ENCODE measurements at regions not wholly inside any gene's neighbourhood (a gene's known extent, or its start where the extent isn't known, plus 50 kb on each side); places are given as distances from the start of the nearest gene placed in this dataset.

- TF ChIP-seq NFRKB (IDR thresholded peaks at IDR 0.05), result no peak
- no peak for TF ChIP-seq ZNF384 (IDR thresholded peaks at IDR 0.05)
- TF ChIP-seq CTBP1 (IDR thresholded peaks at IDR 0.05; ENCODE audit: borderline replicate concordance), result no peak
- no peak for TF ChIP-seq SUZ12 (IDR thresholded peaks at IDR 0.05)
- TF ChIP-seq FOXK2 (IDR thresholded peaks at IDR 0.05), result no peak
- TF ChIP-seq ELF4 (IDR thresholded peaks at IDR 0.05), result no peak
- no peak for TF ChIP-seq TARDBP (IDR thresholded peaks at IDR 0.05)
Measured at GRCh38 chrX:43266487-43266886, 389.6 kb upstream of the MAOA start.

Measured in HEK293T (cell line).